ENCODE measurements at regions not wholly inside any gene's neighbourhood (a gene's known extent, or its start where the extent isn't known, plus 50 kb on each side); places are given as distances from the start of the nearest gene placed in this dataset.

- DNase-seq: no peak
Measured at GRCh38 chr11:15586741-15587473, 472.2 kb downstream of the INSC start.

DNA sequence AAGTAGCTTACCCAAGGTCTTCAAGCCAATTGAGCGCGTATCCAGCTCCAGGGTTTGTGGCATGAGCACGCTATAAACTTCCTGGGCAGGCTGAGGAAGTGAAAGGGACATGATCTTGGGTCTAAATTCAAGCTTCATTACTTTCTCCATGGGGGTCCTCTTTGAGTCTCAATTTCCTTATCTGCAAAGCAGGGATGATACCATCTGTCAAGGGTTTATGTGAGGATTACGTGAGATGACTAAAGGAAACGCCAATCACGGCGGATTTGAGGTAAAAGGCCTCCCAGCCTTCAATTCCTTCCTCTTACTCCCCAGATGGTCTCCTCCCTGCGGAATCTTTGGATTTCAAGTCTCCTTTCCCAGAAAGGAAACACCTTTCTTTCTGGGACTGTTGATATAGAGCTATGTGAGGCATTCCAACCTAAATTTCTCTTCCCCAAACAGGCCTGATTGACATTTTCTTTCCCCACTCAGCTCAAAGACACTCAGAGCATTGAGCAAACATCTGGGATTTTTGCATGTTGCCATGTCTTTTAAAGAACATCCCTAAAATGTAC, 474.4 kb downstream of the INSC start:
- DNase-seq: no peak

DNA sequence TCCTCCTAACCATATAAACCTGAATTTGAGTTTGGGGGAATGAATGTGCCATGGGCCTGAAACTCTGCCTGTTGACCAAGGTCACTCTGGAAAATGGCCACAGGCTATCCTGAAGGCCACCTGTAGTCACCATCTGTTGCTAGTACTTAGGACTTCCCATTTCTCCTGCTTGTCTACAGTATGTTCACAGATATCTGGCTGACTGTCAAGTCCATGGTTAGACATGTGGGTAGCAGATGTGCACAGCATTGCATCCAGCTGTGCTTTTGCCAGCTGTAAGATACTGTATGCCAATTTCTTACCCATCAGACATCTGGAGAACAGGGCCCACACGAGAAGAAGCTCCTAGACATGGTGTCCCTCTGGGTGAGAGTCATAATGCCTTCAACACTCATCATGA, 475.4 kb downstream of the INSC start:
- DNase-seq: no peak

DNA sequence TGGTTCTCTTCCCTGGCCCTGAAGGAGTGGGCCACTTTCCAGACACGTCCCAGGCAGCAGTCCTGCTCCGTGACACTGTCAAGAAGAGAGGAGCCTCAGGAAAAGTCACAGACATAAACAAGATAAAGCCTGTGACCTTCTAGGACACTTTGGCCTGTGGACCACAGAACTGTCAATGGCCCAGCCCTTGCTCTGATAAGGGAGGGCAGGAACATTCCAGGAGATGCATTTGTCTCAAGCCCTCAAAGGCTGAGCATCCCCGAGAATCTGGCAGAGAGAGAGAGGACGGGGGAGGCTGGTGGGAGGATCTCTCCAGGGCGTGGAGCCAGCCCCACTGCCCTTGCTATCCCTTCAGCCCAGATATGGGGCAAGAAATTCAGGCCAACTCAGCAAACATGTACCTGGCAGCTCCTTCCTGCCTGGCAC, 476.4 kb downstream of the INSC start:
- no peak for DNase-seq

- no peak for DNase-seq
Measured at GRCh38 chr11:15594607-15595006, 479.9 kb downstream of the INSC start.

GRCh38 chr11:15599376-15599775, 484.7 kb downstream of the INSC start:
- no peak for DNase-seq

GRCh38 chr11:15602047-15602446, 487.3 kb downstream of the INSC start:
- no peak for DNase-seq

GRCh38 chr11:15602785-15603567, 488.3 kb downstream of the INSC start:
- DNase-seq: no peak

DNA sequence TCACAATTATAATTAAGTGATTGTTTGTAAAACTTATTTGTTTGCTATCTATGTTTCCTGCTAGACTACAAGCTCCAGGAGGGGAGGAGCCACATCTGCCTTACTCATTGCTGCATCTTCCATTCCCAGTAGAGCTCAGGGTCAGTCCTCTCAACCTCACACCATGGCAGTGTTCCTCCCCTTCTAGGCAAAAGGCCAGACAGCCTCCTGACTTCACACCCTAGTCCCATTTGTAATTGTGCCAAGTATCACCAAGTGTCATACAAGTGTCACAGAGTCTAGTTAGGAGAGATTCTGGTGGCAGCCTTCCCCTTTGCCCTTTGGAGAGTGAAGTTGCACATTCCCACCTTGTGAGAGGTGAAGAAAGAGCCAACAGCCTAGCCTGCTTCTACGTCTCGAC, 490.4 kb downstream of the INSC start:
- DNase-seq: no peak

DNA sequence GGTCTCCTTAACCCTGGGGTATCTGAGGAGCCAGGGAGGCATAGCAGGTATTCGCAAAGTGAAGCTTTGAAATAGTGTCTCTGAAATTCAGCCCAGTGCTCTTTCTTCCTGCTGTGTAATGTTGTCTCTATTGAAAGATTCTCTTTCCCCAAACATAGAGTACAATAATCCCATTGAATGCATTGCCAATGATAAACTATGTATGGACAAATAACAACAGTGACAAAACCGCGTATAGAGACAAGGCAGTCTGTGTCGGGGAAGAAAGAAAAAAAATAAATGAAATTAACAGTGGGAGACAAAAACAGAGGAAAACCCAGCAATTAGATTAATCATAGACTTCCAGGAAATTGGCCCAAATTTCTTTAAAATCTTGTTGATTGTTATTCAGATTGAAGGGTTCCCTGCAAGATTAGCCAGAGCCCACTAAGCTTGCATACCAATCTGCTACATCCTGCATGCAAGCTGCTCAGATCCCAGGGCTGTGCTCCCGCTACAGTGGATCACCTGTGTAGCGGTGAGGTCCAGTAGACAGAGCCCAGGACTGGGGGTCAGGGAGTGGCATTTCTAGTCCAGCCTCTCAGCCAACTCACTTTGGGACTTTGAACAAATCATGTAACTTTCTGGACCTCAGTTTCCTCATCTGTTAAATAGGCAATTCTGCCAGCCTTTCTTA, 492.8 kb downstream of the INSC start:
- DNase-seq: no peak

GRCh38 chr11:15609445-15609844, 494.7 kb downstream of the INSC start:
- no peak for DNase-seq

DNA sequence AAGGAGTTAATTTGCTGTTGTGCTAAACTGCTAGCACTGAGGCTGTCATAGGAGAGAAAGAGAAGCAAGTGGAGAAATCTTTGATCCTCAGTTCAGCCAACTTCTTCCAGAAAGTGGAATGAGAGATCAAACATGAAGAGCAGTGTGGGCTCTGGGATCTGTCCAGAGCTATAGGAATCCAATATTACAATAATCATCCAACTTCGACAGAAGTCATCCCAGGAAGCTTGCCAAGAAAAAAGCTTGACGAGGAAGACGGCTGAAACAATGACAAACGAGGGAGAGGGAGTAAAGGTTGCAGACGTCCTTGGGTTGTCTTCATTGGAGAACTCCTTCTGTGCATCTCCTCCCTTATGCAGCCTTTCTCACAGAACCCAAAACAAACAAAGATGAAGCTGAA, 496.2 kb downstream of the INSC start:
- no peak for DNase-seq

- DNase-seq: no peak
Measured at GRCh38 chr11:15613251-15613650, 498.5 kb downstream of the INSC start.

DNA sequence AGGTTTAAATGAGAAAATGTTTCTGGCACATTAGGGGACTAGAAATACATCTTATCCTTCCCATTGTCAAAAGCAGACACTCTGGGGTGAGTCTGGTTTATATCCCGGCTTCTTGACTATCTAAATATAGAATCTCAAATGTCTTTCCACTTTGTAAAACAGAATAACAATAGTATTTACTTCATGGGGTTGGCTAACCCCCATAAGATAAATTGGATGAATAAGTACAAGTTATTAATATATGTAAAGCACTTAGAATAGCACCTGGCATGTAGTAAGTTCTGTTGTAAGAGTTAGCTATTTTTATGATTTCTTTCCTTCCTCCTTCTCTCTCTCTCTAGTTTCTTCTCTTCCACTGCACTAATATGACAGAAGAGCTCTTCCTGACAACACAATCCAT, 499.1 kb downstream of the INSC start:
- no peak for DNase-seq

GRCh38 chr11:15615398-15616096, 500.8 kb downstream of the INSC start:
- DNase-seq: no peak

DNA sequence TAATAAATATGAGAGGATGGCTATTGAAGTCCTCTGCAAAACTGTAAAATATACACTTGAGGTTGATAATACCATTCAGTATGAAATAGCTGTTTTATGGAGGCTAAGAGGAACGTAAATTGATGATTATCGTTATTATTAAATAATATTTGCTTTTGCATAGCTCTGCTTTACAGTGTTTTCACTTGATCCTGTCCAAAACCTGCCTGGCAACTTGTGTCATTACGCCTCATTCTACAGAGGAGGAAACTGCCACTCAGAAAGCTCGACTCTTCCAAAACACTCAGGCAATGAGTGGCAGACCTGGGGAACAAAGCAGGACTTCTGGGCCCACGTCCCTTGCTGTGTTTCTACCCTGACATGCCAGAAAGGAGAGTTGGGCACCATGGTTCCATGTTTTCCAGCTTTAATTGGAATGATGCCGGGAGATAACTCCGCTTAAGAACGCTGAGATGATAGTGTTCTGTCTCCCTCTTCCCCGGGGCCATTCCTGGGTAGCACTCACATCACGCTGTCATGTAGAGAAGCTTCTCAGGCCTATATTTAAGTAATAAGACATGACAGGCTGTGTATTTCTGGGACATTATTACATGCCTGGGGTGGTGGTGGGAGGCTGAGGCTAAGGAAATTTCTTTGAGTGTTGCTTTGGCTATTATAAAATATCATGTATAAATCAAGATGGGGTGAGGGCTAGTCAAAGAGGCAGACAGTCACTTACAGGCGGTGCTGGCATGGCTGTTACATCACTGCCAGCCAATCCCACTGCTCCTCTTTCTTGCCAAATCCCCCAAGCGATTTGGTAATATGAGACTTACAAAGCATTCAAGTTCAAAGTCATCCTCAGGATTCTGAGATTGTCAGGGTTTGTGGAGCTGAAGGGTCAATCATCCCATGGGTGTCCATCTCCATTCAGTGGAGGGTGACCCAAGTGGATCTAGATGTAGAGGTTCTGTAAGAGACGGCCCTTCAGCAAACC, 501.7 kb downstream of the INSC start:
- no peak for DNase-seq

GRCh38 chr11:15617126-15617525, 502.4 kb downstream of the INSC start:
- DNase-seq: no peak

DNA sequence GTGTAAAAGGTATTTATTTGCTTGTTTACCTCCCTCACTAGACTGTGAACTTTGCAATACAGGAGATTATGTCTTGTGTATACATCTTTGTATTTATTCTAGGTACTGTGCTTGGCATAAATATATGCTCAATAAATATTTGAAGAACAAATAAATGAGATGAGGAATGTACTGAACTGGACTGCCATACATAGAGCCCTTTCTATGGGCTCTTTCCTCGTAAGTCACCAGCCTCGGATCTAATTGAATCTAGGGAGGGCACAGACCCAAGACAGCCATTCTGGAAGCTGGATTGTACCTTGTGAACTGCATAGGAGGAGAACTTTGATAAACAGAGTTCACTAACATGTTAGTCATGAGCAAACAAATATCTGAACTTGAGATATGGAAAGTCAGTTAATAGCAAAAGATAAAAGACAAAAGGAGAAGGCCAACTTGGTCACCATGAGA, 503.9 kb downstream of the INSC start:
- DNase-seq: no peak

DNA sequence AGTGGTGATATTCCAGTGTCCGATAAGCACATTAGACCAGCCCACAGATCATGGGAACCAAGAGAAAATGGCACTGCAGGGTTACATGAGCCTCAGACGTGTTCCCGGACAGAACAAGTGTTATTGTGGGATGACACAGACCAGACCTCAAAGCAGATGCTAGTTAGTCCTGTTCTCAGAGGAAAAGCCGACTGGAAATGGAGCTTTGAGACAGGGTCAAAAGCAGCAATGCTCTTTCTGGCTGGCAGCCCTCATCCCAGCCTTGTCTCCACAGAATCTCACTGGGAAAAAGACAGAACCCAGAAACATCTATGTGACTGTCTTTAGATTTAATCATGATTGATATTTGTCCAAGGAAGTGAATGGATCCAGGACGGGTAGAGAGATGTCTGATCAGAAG, 506.8 kb downstream of the INSC start:
- DNase-seq: no peak

GRCh38 chr11:15622231-15622890, 507.6 kb downstream of the INSC start:
- DNase-seq: no peak

DNA sequence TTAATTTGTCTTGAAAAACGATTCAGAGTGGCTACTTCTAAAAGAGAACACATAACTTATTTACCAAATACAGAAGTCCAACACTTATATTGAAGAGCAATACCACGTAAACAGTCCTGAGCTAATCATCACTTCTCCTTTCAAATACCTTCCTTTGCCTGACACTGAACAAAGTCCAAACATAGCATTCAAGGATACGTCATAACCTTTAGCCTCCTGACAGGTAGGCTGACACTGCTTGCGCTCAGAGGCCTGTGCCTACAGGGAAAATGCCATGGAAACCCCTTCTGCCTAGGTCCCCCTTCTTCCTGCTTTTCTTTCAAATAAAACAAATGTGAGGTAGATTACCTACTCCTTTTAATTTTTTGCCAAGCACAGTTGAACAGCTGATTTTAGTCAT, 510.0 kb downstream of the INSC start:
- DNase-seq: no peak

Data from stimulated activated naive CD4-positive, alpha-beta T cell (primary cell).